HUES6 (cell line): ENCODE measurements at regions not wholly inside any gene's neighbourhood (a gene's known extent, or its start where the extent isn't known, plus 50 kb on each side); places are given as distances from the start of the nearest gene placed in this dataset.

Experiments used
- H3K27ac ChIP-seq: 2 replicates; pipeline ENCODE4 v1.7.0; 2013; ENCODE audit warnings: low read depth, mild to moderate bottlenecking, low read length, inconsistent platforms
- H3K27me3 ChIP-seq: 2 replicates; pipeline ENCODE4 v1.6.1; 2013; ENCODE audit warnings: low read length; ENCODE audit not compliant: control insufficient read depth, insufficient read depth
- H3K36me3 ChIP-seq: 2 replicates; pipeline ENCODE4 v1.6.1; 2013; ENCODE audit warnings: low read length; ENCODE audit not compliant: control insufficient read depth, insufficient read depth
- H3K4me1 ChIP-seq: 2 replicates; pipeline ENCODE4 v1.6.1; 2013; ENCODE audit warnings: low read length; ENCODE audit not compliant: control insufficient read depth, insufficient read depth
- H3K4me3 ChIP-seq: 2 replicates; pipeline ENCODE4 v1.5.1; 2013; ENCODE audit warnings: low read depth, low read length
- H3K9ac ChIP-seq: one replicate; pipeline ENCODE4 v1.6.1; 2013; ENCODE audit warnings: mild to moderate bottlenecking, low read length
- H3K9me3 ChIP-seq: 2 replicates; pipeline ENCODE4 v1.6.1; 2013; ENCODE audit warnings: low read depth, low read length; ENCODE audit not compliant: control insufficient read depth, insufficient read depth

DNA sequence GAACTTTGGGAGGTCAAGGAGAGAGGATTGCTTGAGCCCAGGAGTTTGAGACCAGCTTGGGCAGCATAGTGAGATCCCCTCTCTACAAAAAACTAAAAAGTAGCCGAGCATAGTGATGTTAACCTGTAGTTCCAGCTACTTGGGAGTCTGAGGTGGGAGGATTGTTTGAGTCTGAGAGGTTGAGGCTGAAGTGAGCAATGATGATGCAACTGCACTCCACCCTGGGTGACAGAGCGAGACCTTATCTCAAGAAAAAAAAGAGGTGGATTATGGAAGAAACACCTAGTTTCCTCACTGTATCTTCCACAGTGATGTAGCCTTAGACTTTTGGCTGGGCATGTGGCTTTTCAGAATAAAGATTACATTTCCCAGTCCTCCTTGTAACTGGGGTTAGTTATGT lies 237.2 kb upstream of the SPRED2 start:
- Histone ChIP-seq H3K4me3 (no peak overlapping the region), H3K27ac (no peak overlapping the region), H3K4me1 (no peaks in the 10 kb centered on the region), H3K9ac (no peak overlapping the region), H3K9me3 (peaks cover 25% of the 10 kb centered on the region), H3K27me3 (no peaks in the 10 kb centered on the region), H3K36me3 (no peaks in the 10 kb centered on the region)

DNA sequence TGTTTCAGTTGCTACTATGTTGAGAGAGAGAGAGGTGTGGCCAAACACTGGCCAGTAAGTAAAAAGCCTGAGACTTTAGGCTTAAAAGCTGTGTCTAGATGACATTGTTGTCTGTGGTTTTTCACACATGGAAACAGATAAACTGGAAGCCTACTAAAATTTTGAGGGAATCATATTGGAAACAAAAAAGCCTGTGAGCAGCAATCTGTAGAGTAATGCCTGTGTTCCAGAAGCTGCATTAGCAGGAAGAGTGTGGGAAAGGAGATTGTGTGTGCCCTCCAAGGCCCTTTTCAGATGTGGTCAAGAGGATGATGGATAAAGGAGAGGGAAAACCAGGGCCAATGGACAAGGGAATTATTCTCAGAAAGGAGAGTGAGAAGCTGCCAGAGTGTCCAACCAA lies 236.3 kb upstream of the SPRED2 start:
- no peak overlapping the region for H3K27ac ChIP-seq
- no peaks in the 10 kb centered on the region for H3K4me1 ChIP-seq
- no peak overlapping the region for H3K9ac ChIP-seq
- H3K36me3 ChIP-seq: no peaks in the 10 kb centered on the region
- H3K27me3 ChIP-seq: no peaks in the 10 kb centered on the region
- H3K4me3 ChIP-seq: no peak overlapping the region
- H3K9me3 ChIP-seq: peaks cover 25% of the 10 kb centered on the region

DNA sequence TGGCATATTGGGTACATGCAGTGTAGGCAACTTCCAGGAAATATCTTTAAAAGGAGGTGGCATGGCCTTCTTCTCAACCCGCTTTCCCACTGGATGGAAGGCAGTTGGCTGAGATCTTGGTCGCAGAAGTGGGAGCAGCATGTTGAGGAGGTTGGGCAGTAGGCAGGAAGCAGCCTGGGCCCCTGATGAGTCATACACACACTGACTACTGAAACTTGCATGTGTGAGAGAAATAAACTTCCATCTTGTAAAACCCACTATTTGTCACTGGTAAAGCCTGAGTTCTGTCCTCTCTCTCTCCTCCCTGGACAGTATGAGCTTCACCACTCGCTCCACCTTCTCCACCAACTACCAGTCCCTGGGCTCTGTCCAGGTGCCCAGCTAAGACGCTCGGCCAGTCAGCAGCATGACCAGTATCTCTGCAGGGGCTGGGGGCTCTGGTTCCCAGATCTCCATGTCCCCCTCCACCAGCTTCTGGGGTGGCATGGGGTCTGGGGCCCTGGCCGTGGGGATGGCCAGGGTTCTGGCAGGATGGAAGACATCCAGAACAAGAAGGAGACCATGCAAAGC lies 233.8 kb upstream of the SPRED2 start:
- Histone ChIP-seq H3K27me3 (no peaks in the 10 kb centered on the region), H3K4me3 (no peak overlapping the region), H3K27ac (no peak overlapping the region), H3K36me3 (no peaks in the 10 kb centered on the region), H3K4me1 (no peaks in the 10 kb centered on the region), H3K9me3 (peaks cover 25% of the 10 kb centered on the region), H3K9ac (no peak overlapping the region)

DNA sequence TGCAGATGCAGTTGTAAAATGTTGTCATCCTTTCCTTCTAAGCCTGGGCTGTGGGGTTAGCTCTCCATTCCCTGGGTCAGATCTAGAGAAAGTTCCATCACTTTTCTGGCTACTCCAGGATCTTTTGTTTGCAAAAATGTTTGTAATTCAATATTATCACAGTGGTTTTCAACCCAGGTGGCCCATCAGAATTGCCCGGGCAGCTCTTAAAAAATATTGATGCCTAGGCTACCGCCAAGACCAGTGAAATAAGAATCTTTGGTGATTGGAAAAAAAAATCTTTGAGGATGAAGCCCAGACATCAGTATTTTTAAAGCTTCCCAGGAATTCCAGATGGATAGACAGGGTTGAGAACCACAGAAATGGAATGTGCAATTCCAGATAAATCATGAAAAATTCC lies 232.5 kb upstream of the SPRED2 start:
- no peak overlapping the region for H3K9ac ChIP-seq
- no peak overlapping the region for H3K4me3 ChIP-seq
- H3K9me3 ChIP-seq: peaks cover 25% of the 10 kb centered on the region
- no peaks in the 10 kb centered on the region for H3K27me3 ChIP-seq
- no peaks in the 10 kb centered on the region for H3K36me3 ChIP-seq
- no peaks in the 10 kb centered on the region for H3K4me1 ChIP-seq
- no peak overlapping the region for H3K27ac ChIP-seq

DNA sequence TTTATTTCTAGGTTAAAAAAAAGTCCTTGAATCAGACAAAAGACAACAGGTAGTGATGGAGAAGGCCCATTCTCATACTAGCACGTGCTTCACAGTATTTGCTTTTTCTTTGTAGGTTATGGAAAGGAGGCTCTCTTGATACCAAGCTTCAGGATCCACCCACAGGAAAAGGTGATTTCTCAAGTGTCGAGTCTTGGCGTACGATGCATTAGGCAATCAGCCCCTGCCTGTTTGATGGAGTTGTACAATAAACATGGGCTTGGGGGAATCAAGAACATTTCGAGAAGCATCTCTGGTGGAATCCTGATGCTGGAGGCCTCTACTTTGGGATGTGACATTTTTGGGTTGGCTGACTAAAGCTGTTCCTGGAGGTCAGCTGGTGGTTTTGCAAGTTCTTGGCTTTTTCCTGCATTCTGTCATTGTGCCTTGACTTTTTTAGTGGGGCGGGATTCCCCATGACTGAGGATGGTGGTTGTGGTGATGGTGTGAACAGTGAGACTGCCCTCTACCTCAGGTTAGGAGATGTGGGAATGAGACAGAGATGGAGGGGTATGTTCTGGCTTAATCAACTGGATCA lies 231.5 kb upstream of the SPRED2 start:
- Histone ChIP-seq H3K9me3 (peaks cover 15% of the 10 kb centered on the region), H3K4me3 (no peak overlapping the region), H3K9ac (no peak overlapping the region), H3K27ac (no peak overlapping the region), H3K27me3 (no peaks in the 10 kb centered on the region), H3K36me3 (no peaks in the 10 kb centered on the region), H3K4me1 (no peaks in the 10 kb centered on the region)

DNA sequence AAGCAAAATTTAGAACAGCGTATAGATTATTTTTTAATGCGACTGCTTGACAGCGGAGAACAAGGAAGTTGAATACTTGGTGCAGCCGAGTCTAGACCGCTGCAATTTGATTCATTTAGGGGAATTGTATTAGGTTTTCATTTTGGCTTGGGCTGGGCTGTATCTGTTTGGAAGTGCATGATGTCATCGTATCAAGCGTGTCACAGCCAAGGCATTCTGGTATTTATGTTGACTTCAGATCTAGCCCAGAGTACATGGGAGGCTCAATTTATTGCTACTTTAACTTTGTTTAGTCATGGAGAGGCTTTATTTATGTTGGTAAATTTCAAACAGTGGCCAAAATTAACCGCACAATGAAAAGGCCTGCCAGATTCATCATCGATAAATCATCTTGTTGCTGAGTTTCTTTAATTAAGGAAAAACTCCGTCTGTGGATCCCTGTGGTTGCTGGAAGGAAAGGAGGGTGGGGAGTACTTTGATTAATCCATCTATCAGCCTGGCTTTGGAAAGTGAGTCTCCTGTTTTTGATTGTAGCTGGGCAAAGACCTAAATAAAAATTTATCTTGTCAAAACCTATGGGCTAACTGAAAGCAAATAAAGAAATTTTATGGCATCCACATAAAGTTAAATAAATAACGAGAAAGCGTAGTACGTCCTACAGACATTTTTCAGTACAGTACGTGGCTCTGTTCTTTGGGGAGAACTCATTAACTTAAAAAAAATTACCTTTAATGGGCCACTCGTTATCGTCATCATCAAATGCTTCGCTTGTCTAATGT lies 230.4 kb upstream of the SPRED2 start:
- H3K27ac ChIP-seq: no peak overlapping the region
- no peak overlapping the region for H3K4me3 ChIP-seq
- H3K4me1 ChIP-seq: no peaks in the 10 kb centered on the region
- H3K36me3 ChIP-seq: no peaks in the 10 kb centered on the region
- H3K27me3 ChIP-seq: no peaks in the 10 kb centered on the region
- peaks cover 5% of the 10 kb centered on the region; the same call in 1 of the 2 replicates for H3K9me3 ChIP-seq
- no peak overlapping the region for H3K9ac ChIP-seq

DNA sequence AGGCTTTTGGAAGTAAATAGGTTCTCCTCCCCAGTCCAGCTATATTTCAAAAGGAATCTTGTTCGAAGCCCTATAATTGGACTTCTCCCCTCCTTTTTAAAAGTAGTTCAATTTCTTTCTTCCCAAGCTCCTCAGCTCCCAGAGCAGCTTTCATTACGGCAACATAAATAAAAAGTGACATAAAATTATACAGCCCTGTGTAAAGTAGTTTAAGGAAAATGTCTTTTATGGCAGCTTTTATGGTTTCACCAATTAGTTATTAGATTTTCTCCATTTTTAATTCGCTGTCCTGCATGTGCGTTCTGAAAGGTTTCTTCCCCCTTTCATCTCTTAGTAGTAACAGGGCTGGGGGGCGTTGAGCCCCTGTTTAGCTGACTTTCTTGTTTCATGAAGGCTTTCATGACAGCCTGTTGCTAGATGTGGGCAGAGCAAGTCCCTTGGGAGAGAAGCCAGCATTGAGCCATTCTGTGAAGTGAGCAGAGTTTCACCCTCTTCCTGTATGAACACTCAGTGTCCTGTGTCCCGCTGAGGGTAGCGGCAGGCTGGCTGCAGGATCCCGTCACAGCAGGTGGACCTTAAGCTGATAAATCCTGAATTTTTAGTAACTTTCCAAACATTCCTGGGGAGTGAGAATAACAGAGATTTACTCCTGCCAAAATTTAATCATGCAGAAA lies 229.7 kb upstream of the SPRED2 start:
- no peaks in the 10 kb centered on the region for H3K4me1 ChIP-seq
- no peak overlapping the region for H3K4me3 ChIP-seq
- H3K27ac ChIP-seq: no peak overlapping the region
- no peaks in the 10 kb centered on the region for H3K27me3 ChIP-seq
- no peaks in the 10 kb centered on the region for H3K36me3 ChIP-seq
- no peak overlapping the region for H3K9ac ChIP-seq
- peaks cover 2% of the 10 kb centered on the region; the same call in 1 of the 2 replicates for H3K9me3 ChIP-seq

DNA sequence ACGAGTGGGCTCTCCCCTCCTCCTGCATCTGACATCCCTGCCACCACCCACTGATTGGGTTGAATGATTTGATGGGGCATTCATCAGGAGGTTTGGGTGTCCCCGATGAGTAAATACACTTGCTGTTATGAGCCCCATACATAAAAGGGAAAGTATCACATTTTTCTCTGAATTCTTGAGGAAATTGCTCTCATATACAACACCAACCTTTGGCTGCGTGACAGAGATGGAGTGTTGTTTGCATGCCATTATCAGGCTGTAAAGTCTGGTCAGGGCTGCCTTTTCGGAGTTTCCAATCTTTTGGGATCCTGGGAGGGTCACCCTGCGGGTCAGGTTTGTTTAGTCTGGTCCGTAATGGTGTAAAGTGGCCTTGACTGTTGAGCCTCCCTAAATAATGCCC lies 227.9 kb upstream of the SPRED2 start:
- H3K9ac ChIP-seq: no peak overlapping the region
- no peak overlapping the region for H3K27ac ChIP-seq
- no peaks in the 10 kb centered on the region for H3K9me3 ChIP-seq
- H3K4me1 ChIP-seq: no peaks in the 10 kb centered on the region
- no peaks in the 10 kb centered on the region for H3K27me3 ChIP-seq
- H3K36me3 ChIP-seq: no peaks in the 10 kb centered on the region
- H3K4me3 ChIP-seq: no peak overlapping the region

DNA sequence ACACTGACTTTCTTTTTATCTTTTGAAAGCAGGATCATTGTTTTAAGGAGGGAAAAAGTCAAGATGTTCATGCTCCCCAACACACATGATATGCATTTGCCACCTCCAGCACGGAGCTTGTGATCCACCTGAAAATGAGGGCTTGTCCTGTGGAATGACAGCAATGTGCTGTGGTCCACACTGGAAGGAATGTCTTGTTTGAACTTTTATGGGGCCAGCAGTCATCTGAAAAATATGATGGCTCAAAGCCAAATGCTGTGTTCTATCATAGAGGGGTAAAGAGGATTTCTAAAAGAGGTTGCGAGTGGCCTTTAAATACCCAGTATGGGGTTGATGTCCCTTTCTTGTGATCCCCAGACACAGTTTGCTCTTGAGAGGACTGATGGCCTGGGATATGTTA lies 226.5 kb upstream of the SPRED2 start:
- Histone ChIP-seq H3K4me1 (no peaks in the 10 kb centered on the region), H3K4me3 (no peak overlapping the region), H3K36me3 (no peaks in the 10 kb centered on the region), H3K9me3 (no peaks in the 10 kb centered on the region), H3K27me3 (no peaks in the 10 kb centered on the region), H3K27ac (no peak overlapping the region), H3K9ac (no peak overlapping the region)

DNA sequence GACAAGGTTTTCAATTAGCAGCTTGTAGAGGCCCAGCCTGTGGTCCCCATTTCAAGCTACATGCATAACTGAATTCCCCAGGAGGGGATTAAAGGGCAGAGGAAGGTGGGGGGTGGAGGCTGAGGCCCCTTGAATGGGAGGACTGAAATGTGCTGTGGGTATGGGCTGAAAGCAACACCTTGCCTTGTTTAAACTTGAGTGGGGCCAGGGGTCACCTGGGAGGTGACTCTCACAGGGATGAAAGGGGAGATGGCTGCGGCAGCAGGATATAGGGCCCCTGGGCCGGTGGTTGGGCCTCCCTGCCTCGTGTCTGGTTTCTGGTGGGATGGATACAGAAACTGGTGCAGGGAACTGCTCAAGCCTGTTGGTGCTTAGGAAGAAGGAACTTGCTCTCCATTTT lies 225.9 kb upstream of the SPRED2 start:
- Histone ChIP-seq H3K27me3 (no peaks in the 10 kb centered on the region), H3K9me3 (no peaks in the 10 kb centered on the region), H3K4me3 (no peak overlapping the region), H3K4me1 (no peaks in the 10 kb centered on the region), H3K27ac (no peak overlapping the region), H3K36me3 (no peaks in the 10 kb centered on the region), H3K9ac (no peak overlapping the region)

DNA sequence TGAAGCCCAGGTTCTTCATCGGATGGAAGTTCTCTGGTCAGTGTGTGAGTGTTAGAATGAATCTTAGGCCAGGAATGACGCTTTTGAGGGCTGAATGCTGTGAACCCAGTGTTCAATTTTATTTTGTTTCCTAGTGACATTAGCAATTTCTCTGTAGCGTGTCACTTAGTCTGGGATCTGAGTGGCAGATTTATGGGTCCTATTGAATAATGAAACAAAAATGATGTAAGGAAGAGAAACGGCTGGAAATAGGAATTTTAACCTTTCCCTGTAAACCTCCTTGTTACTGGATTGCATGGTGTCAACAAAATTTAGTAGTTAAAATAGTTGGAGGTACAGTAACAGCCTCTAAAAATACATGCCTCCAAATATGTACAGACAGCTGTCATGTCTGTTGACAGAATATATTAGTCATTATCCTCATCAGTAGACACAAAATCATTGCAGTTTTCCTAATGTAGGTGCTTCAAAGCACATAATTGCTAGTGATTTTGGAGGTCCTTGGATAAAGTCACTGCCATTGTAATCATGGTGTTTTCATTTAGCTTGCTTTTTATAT lies 223.8 kb upstream of the SPRED2 start:
- Histone ChIP-seq H3K9ac (no peak overlapping the region), H3K27ac (no peak overlapping the region), H3K4me1 (no peaks in the 10 kb centered on the region), H3K9me3 (no peaks in the 10 kb centered on the region), H3K4me3 (no peak overlapping the region), H3K27me3 (no peaks in the 10 kb centered on the region), H3K36me3 (no peaks in the 10 kb centered on the region)
